A673 (cell line): ENCODE measurements at regions not wholly inside any gene's neighbourhood (a gene's known extent, or its start where the extent isn't known, plus 50 kb on each side); places are given as distances from the start of the nearest gene placed in this dataset.

Source experiments
- BruUV-seq: library from RNA; stranded (reverse); fragments of 400-500 nt; replicated peaks from 2 replicates; lab custom pipeline; 2021; lab: Mats Ljungman, UMichigan
- CTCF ChIA-PET: fragments of 300-600 bp; sonication (Branson Sonifier 250); formaldehyde crosslinking; loops from one replicate; lab custom pipeline; 2022; ENCODE audit warnings: antibody characterized with exemption; lab: Charles Lee
- POLR2A ChIA-PET: fragments of 300-600 bp; sonication (Branson Sonifier 250); formaldehyde crosslinking; loops from one replicate; lab custom pipeline; 2022; ENCODE audit warnings: antibody characterized with exemption; ENCODE audit not compliant: low non-redundant PET; lab: Charles Lee
- DNase-seq: peaks from one replicate; pipeline ENCODE4 v3.0.0-alpha.2; 2015; ENCODE audit warnings: low spot score
- H3K27ac ChIP-seq: fragments of 200-600 bp; sonication (generic); 2 replicates; pipeline ENCODE4 v1.5.1; 2016; ENCODE audit warnings: mixed run types, low read depth, mild to moderate bottlenecking, mixed read lengths, antibody characterized with exemption, low read length; ENCODE audit not compliant: poor library complexity, severe bottlenecking
- H3K27me3 ChIP-seq: fragments of 200-600 bp; sonication (generic); replicated peaks from 2 replicates; pipeline ENCODE4 v1.6.1; 2017; ENCODE audit warnings: mixed run types, low read depth, mild to moderate bottlenecking, mixed read lengths, antibody characterized with exemption, low read length; ENCODE audit not compliant: insufficient read depth, poor library complexity
- H3K36me3 ChIP-seq: fragments of 200-600 bp; sonication (generic); 2 replicates; pipeline ENCODE4 v1.6.1; 2016; ENCODE audit warnings: mixed run types, mild to moderate bottlenecking, mixed read lengths, antibody characterized with exemption, low read length; ENCODE audit not compliant: insufficient read depth, poor library complexity, severe bottlenecking
- H3K4me1 ChIP-seq: fragments of 200-600 bp; sonication (generic); 2 replicates; pipeline ENCODE4 v1.6.1; 2017; ENCODE audit warnings: mixed run types, mild to moderate bottlenecking, mixed read lengths, antibody characterized with exemption, low read length; ENCODE audit not compliant: insufficient read depth, poor library complexity, severe bottlenecking
- H3K4me3 ChIP-seq: fragments of 200-600 bp; sonication (generic); 2 replicates; pipeline ENCODE4 v1.5.1; 2016; ENCODE audit warnings: low read depth, mixed run types, mild to moderate bottlenecking, mixed read lengths, low read length; ENCODE audit not compliant: poor library complexity, severe bottlenecking
- H3K9me3 ChIP-seq: fragments of 200-600 bp; sonication (generic); 2 replicates; pipeline ENCODE4 v1.6.1; 2016; ENCODE audit warnings: mixed run types, low read depth, mild to moderate bottlenecking, mixed read lengths, antibody characterized with exemption, low read length; ENCODE audit not compliant: poor library complexity, severe bottlenecking
- CTCF ChIP-seq: fragments of 300-800, 200-600 bp; sonication (generic); conservative IDR thresholded peaks from 2 replicates; pipeline ENCODE4 v1.5.1; 2017; ENCODE audit warnings: low read depth, mild to moderate bottlenecking, antibody characterized with exemption, low read length, moderate library complexity, mixed read lengths
- EZH2 ChIP-seq: fragments of 200-600 bp; sonication (generic); IDR thresholded peaks from 2 replicates; pipeline ENCODE4 v1.6.1; 2017; ENCODE audit warnings: borderline replicate concordance, low read depth, mild to moderate bottlenecking, mixed read lengths, antibody characterized with exemption, low read length; ENCODE audit not compliant: poor library complexity, severe bottlenecking
- intact Hi-C: fragments of 100-400 bp; cut with micrococcal nuclease; formaldehyde crosslinking; loops from one replicate; pipeline ENCODE4 v1.10.0; 2022; ENCODE audit not compliant: unreplicated experiment

GRCh38 chr4:127558088-127558487, 74.7 kb upstream of the INTU start:
- ChIA-PET CTCF (no interaction called here), POLR2A (no interaction called here)

GRCh38 chr4:127558489-127559407, 74.0 kb upstream of the INTU start:
- no peaks in the 10 kb centered on the region for H3K36me3 ChIP-seq
- CTCF ChIA-PET: no interaction called here
- TF ChIP-seq CTCF: no peak
- TF ChIP-seq EZH2: no peak
- no TSS peak for BruUV-seq
- no peaks in the 10 kb centered on the region for H3K4me1 ChIP-seq
- intact Hi-C loops: no loop called here
- H3K4me3 ChIP-seq: no peak overlapping the region
- no peak overlapping the region for H3K27ac ChIP-seq
- no peaks in the 10 kb centered on the region for H3K27me3 ChIP-seq
- H3K9me3 ChIP-seq: no peaks in the 10 kb centered on the region
- POLR2A ChIA-PET: no interaction called here
- DNase-seq: no peak

More at GRCh38 chr4:127558088-127558487, 74.7 kb upstream of the INTU start:
- H3K9me3 ChIP-seq: no peaks in the 10 kb centered on the region
- no peaks in the 10 kb centered on the region for H3K27me3 ChIP-seq
- no peaks in the 10 kb centered on the region for H3K4me1 ChIP-seq
- no peaks in the 10 kb centered on the region for H3K36me3 ChIP-seq
- BruUV-seq: no TSS peak
- intact Hi-C loops: no loop called here
- H3K27ac ChIP-seq: no peak overlapping the region
- DNase-seq: no peak
- TF ChIP-seq EZH2 (no peak), CTCF (no peak)
- no peak overlapping the region for H3K4me3 ChIP-seq

GRCh38 chr4:127559981-127560380, 72.8 kb upstream of the INTU start:
- CTCF ChIA-PET: no interaction called here
- Histone ChIP-seq H3K9me3 (no peaks in the 10 kb centered on the region), H3K4me3 (no peak overlapping the region), H3K27ac (no peak overlapping the region), H3K27me3 (no peaks in the 10 kb centered on the region), H3K4me1 (no peaks in the 10 kb centered on the region), H3K36me3 (no peaks in the 10 kb centered on the region)
- DNase-seq: no peak
- POLR2A ChIA-PET: no interaction called here
- BruUV-seq: no TSS peak
- no peak for TF ChIP-seq EZH2
- no peak for TF ChIP-seq CTCF
- intact Hi-C loops: no loop called here
